Activated T-cell treated with anti-CD3 and anti-CD28 coated beads for 24 hours (primary cell): ENCODE measurements at regions not wholly inside any gene's neighbourhood (a gene's known extent, or its start where the extent isn't known, plus 50 kb on each side); places are given as distances from the start of the nearest gene placed in this dataset.
A peak's percentile ranks its signal among the peaks of the same experiment; 100 is the strongest.

Experiments
- DNase-seq: peaks from one replicate; pipeline ENCODE4 v3.0.0-alpha.2; 2020; ENCODE audit warnings: low read depth

DNA sequence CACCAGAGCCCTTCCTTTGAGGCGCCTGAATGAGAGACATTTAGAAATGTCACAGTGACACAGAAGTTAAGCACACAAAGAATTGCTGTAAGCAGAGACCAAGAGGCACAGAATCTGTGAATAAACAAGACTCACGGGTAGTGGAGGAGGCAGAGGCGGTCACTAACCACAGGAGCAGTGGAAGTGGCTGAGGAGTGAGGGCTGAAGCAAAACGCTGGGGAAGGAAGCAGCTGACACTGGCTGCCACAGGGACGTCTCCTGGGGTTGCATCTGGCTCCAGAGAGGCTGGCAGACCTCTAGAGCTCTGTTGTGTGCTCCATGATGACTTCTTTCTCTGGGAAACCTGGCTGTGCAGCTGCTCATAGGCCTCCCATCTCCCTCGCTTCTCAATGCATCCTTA lies 65.0 kb upstream of the SLC2A12 start:
- no peak for DNase-seq

DNA sequence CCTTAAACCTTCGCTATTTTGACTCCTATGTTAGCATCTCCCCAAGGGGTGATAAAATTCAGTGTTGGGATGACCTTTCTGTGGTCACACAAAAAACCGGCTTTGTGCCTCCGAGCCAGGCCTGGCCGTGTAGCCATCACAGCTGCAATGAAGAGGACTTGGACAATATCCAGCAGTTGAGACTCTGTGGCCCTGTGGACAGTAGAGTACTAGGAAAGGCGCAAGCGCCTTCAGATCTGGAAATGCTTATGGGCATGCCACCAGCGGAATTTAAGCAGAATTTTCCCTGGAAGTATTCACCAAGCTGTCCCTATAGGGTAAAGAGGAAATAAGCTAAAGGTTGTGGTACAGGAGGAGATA lies 63.3 kb upstream of the SLC2A12 start:
- DNase-seq: no peak

GRCh38 chr6:134114918-134115714 lies 62.7 kb upstream of the SLC2A12 start:
- DNase-seq: no peak

DNA sequence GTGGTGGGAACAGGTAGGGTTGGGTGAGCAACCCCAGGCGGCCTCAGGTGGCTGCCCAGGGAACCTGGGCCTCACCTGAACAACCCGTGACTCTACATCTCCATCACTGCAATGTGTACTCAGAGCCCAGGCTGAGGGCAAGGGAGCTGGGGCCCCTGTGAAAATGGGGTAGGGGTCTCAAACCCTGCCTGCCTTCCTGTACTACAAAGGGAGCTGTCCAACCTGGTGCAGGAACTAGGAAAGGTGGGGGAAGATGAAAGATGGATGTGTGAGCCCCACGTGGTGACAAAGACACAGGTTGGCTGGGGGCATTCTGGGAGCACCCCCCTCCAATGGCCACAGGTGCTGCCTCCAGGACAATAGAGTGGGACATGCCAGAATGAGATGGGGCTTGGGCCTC lies 62.1 kb upstream of the SLC2A12 start:
- DNase-seq: no peak

DNA sequence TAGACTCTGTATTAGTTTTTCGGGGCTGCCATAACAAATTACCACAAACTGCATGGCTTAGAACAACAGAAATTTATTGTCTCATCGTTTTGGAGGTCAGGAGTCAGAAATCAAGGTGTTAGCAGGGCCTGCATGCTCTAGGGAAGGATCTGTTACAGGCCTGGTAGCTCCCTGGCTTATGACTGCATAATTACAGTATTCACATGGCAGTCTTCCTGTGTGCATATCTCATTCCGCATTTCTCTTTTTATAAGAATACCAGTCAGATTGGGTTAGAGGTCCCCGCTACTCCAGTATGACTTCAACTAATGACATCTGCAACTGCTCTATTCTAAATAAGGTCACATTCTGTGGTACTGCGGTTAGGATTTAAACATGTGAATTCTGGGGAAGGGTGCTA lies 59.3 kb upstream of the SLC2A12 start:
- no peak for DNase-seq

- DNase-seq: peak; percentile 11
These were observed 58.7 kb upstream of the SLC2A12 start for GRCh38 chr6:134111062-134111677.

DNA sequence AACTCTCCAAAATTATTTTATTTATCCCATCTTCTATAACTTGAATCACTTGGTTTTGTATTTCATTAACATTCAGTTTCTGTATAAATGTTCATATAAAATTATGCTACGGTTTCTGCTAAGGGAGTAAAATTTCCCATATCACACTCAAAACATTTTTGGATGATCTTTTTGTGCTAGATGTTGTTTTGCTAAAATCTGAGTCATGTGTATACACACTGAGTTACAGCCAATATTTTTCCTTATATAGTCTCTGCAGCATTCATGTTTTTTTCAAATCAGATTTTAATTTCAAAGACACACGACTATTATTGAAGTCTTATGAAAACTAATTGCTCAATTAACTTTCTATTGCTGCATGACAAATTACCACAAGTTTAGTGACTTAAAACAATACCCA lies 54.3 kb upstream of the SLC2A12 start:
- DNase-seq: no peak

DNA sequence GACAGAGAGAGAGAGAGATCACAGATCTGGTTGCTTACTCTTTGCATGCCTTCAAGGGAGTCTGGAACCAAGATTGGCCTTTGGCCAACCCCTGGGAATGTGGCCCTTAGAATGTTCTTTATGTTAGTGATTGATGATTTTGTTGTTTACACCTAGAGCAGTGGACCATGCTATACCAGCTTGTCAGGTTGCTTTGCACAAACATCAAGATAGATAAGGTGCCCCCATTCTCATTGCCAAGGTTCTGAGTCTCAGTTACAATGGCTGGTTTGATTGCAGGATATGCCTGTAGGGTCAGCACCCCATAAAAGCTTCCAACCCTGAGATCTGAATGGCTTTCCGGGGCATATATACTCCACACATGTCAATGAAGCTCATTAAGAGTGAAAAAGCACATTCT lies 53.5 kb upstream of the SLC2A12 start:
- no peak for DNase-seq

GRCh38 chr6:134103006-134103405 lies 50.6 kb upstream of the SLC2A12 start:
- DNase-seq: no peak
